Esophagus squamous epithelium (tissue), 5 donors: ENCODE measurements at regions not wholly inside any gene's neighbourhood (a gene's known extent, or its start where the extent isn't known, plus 50 kb on each side); places are given as distances from the start of the nearest gene placed in this dataset.
"Not testable (repeated sequence)": the region's sequence is repeated elsewhere in the genome, so short reads cannot be mapped to it uniquely, and the experiment has no call there.

Experiments
- DNase-seq: peaks from one replicate; lab custom pipeline; 2025; lab: John Stamatoyannopoulos, UW
- H3K27ac ChIP-seq, 4 donors: fragments of 200-600 bp; sonication (generic); one replicate each; pipeline ENCODE4 v1.5.1; 2016 to 2019; ENCODE audit warnings: mild to moderate bottlenecking in 1 of 4
- H3K27me3 ChIP-seq, 4 donors: fragments of 200-600 bp; sonication (generic); 1 replicate in 3 of 4; 2 replicates in 1 of 4; pipeline versions ENCODE4 v1.5.1 to v1.6.0; 2017 to 2021; ENCODE audit warnings: antibody characterized with exemption in 1 of 4
- H3K36me3 ChIP-seq, 3 donors: fragments of 200-600 bp; sonication (generic); one replicate each; pipeline ENCODE4 v1.5.1; 2016 to 2019
- H3K4me1 ChIP-seq, 3 donors: fragments of 200-600 bp; sonication (generic); one replicate each; pipeline ENCODE4 v1.5.1; 2017 to 2019
- H3K4me3 ChIP-seq, 4 donors: fragments of 200-600 bp; sonication (generic); 1 replicate in 3 of 4; 2 replicates in 1 of 4; pipeline ENCODE4 v1.5.1; 2016 to 2019; ENCODE audit warnings: mild to moderate bottlenecking in 2 of 4, moderate library complexity in 1 of 4
- H3K9me3 ChIP-seq, 3 donors: fragments of 200-600 bp; sonication (generic); one replicate each; pipeline ENCODE4 v1.5.1; 2016 to 2019
- CTCF ChIP-seq, 6 experiments: fragments of 450-650 bp in 4 of 6; fragments of 200-600 bp in 2 of 6; sonication (generic) in 2 of 6; IDR thresholded peaks; one replicate each; pipeline ENCODE4 v1.5.1; 2016 to 2019; ENCODE audit warnings: antibody characterized with exemption in 6 of 6, mild to moderate bottlenecking in 4 of 6, moderate library complexity in 4 of 6
- POLR2A ChIP-seq, 4 donors: fragments of 450-650 bp; IDR thresholded peaks; one replicate each; pipeline ENCODE4 v1.6.1; 2017; ENCODE audit warnings: antibody characterized with exemption in 4 of 4, mild to moderate bottlenecking in 4 of 4, moderate library complexity in 3 of 4
- WGBS, 2 donors: methylation state at CpG; one replicate each; pipeline ENCODE4 v1.1.5; 2018; 5-methylcytosine and 5-hydroxymethylcytosine counted together
- intact Hi-C: fragments of 100-400 bp; cut with DNase I; formaldehyde crosslinking; loops from one replicate; pipeline ENCODE4 v1.15.0; 2022
- donor health status: DM: yes; HTN: yes; CAD: no.

GRCh38 chr6:167211881-167212712 lies 54.3 kb upstream of the GPR31 start:
- Histone ChIP-seq H3K36me3 (no peaks in the 10 kb centered on the region), H3K27ac (no peak overlapping the region), H3K4me1 (no peaks in the 10 kb centered on the region), H3K4me3 (no peak overlapping the region), H3K27me3 (peaks cover 0 to 26% (median 0%) of the 10 kb centered on the region in 4 donors), H3K9me3 (no peaks in the 10 kb centered on the region)
- 47 to 61% methylated on average over 5 to 6 of the region's 7 CpGs for WGBS, 2 donors
- DNase-seq: no peak
- no peak for TF ChIP-seq POLR2A (IDR thresholded peaks at IDR 0.05)
- no peak for TF ChIP-seq CTCF (IDR thresholded peaks at IDR 0.05)
- intact Hi-C loops: no loop called here

GRCh38 chr6:167212713-167213005 lies 54.9 kb upstream of the GPR31 start:
- H3K4me3 ChIP-seq: no peak overlapping the region
- H3K9me3 ChIP-seq: no peaks in the 10 kb centered on the region
- no peak for DNase-seq
- peaks cover 0 to 20% (median 0%) of the 10 kb centered on the region in 4 donors for H3K27me3 ChIP-seq
- 31 to 54% methylated on average over 2 to 4 of the region's 4 CpGs for WGBS, 2 donors
- intact Hi-C loops: no loop called here
- no peak overlapping the region for H3K27ac ChIP-seq
- no peaks in the 10 kb centered on the region for H3K4me1 ChIP-seq
- no peak for TF ChIP-seq CTCF (IDR thresholded peaks at IDR 0.05)
- no peak for TF ChIP-seq POLR2A (IDR thresholded peaks at IDR 0.05)
- no peaks in the 10 kb centered on the region for H3K36me3 ChIP-seq

DNA sequence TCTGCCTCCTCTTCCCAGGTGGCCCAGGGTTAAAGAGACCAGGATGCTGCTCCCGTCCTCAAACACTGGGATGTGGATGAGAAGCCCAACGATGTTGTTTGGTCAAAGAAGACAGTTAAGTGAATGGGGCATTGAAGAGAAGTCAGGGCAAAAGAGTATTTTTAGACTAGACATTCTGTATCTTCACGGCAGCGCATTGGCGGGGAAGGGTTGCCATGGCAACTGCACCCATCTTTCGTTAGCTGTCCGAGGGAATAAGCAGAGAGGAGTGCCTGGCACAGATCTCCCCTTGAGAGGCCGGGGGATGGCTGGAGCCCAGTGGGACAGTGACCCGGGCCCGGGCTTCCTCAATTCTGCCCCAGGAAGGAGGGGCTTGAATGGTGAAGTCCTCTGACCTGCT lies 56.4 kb upstream of the GPR31 start:
- DNase-seq: no peak
- Histone ChIP-seq H3K9me3 (no peaks in the 10 kb centered on the region), H3K27me3 (peaks cover 0 to 13% (median 0%) of the 10 kb centered on the region in 4 donors), H3K4me3 (no peak overlapping the region), H3K27ac (no peak overlapping the region), H3K36me3 (no peaks in the 10 kb centered on the region), H3K4me1 (no peaks in the 10 kb centered on the region)
- TF ChIP-seq CTCF (IDR thresholded peaks at IDR 0.05) (no peak), POLR2A (IDR thresholded peaks at IDR 0.05) (no peak)
- intact Hi-C loops: no loop called here
- 50 to 68% methylated on average over 6 to 10 of the region's 10 CpGs for WGBS, 2 donors

DNA sequence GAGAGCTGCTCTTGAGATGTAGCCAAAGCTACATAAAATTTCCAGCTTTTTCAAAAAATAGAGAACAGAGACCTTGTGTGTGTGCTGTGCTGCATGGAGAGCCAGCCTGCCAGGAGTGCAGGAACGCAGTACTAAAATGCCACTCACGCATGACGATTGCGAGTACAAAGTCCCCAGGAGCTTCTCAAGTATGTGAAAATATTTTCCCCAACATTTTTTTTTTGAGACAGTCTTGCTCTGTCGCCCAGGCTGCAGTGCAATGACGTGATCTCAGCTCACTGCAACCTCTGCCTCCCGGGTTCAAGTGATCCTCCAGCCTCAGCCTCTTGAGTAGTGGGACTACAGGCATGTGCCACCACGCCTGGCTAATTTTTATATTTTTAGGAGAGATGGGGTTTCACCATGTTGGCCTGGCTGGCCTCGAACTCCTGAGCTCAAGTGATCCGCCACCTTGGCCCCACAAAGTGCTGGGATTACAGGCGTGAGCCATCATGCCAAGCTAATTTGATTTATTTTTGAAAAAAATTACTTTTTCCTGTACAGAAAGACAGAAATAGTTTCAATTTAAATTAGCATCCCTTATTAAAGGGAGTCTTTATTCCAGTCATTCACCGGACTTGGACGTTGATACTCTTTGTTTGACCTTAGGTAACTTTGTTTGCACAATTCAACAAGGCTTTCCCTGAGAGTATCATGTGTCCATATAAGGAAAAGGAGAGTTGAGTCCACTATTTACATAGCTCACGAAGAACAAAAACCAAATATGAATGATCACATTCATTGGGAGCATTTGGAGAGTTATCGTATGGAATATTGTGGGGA lies 57.9 kb upstream of the GPR31 start:
- H3K27me3 ChIP-seq, DNase-seq, H3K4me1 ChIP-seq, H3K4me3 ChIP-seq, H3K9me3 ChIP-seq, H3K27ac ChIP-seq, intact Hi-C loops, H3K36me3 ChIP-seq: not testable (repeated sequence)
- WGBS, 2 donors: 41 to 73% methylated on average over 11 to 14 of the region's 15 CpGs

GRCh38 chr6:167216390-167217050 lies 58.7 kb upstream of the GPR31 start:
- H3K4me3 ChIP-seq: not testable (repeated sequence)

GRCh38 chr6:167217073-167217472 lies 59.3 kb upstream of the GPR31 start:
- H3K9me3 ChIP-seq, H3K27ac ChIP-seq, H3K36me3 ChIP-seq, DNase-seq, H3K4me1 ChIP-seq, H3K27me3 ChIP-seq, H3K4me3 ChIP-seq, intact Hi-C loops: not testable (repeated sequence)
- 85 to 88% methylated on average over 4 of the region's 4 CpGs for WGBS, 2 donors

More at GRCh38 chr6:167216390-167217050, 58.7 kb upstream of the GPR31 start:
- DNase-seq, H3K27me3 ChIP-seq, H3K9me3 ChIP-seq, H3K36me3 ChIP-seq, H3K27ac ChIP-seq, H3K4me1 ChIP-seq, intact Hi-C loops: not testable (repeated sequence)
- 60 to 86% methylated on average over 3 to 10 of the region's 15 CpGs for WGBS, 2 donors
